ENCODE measurements at regions not wholly inside any gene's neighbourhood (a gene's known extent, or its start where the extent isn't known, plus 50 kb on each side); places are given as distances from the start of the nearest gene placed in this dataset.
"Not testable (repeated sequence)": the region's sequence is repeated elsewhere in the genome, so short reads cannot be mapped to it uniquely, and the experiment has no call there.

DNA sequence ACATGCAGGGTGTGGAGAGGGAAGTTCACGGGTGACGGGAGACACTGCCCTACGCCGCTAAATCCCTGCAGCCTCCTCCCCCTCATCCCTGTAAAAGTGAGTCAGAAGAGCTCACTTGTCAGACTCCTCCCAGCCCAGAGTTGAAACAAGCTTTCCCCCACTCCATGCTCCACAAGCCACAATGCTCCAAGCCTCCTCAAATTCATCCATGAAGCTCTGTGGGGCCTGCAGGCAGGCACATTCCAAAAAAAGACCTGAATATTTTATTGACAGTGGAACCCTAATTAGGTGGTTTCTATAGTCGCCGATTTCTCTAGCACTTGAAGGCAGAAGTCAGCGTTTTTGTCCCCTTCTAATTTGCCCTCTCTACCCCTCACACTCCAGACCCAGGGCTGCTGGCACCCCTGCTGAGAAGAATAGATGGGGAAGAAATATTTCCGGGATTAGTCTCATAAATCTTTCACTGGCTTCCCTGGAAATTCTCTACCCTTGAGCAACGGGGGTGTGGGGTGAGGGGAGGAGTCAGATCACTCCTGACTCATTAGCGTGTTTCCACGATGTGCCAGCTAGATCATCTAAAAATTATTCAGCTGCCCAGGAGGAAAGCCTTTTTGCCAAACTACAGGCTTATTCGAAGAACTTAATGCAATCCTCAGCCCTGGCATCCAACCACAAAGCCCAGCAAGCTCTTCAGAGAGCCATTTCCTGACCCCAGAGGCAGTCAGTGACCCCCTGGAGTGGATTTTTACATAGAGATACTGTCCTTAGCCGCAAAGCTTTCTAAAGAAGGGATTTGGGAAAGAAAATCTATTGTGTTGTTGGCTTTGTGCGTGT lies 97.1 kb downstream of the ENC1 start:
- peak; percentile 57 to 74 for DNase-seq (ENCODE audit: low spot score in 2 of 2)
- Histone ChIP-seq H3K9me3 (no peaks in the 10 kb centered on the region), H3K4me3 (no peak overlapping the region), H3K4me1 (peaks cover 14% of the 10 kb centered on the region), H3K36me3 (replicated peaks) (no peaks in the 10 kb centered on the region), H3K27me3 (ENCODE audit: low read depth) (peaks cover 35% of the 10 kb centered on the region)
- in situ Hi-C loops (cut with MboI; ENCODE audit: low sequenced_read_pairs) = no loop called here

DNA sequence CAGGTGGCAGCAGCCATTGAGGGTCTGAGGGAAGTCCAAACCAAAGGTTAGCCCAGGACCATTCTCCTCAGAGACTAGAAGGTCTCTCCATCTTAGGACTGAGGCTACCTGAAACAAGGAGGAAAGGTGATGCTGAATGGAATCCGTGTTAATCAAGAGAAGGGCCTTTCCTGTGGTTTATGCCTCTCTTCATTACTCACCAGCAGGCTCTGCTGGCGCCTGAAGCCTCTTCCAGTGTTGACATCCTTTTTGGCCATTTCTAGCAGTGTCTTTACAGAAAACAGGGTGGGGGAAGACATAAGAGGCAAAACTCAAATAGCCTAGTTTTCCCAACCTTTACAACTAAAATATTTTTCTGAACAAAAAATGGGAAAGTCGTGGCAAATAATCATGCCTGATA lies 98.0 kb downstream of the ENC1 start:
- DNase-seq (ENCODE audit: low spot score in 2 of 2) = no peak
- in situ Hi-C loops (cut with MboI; ENCODE audit: low sequenced_read_pairs) = no loop called here
- H3K36me3 ChIP-seq (replicated peaks) = no peaks in the 10 kb centered on the region
- peaks cover 14% of the 10 kb centered on the region for H3K4me1 ChIP-seq
- peaks cover 30% of the 10 kb centered on the region for H3K27me3 ChIP-seq (ENCODE audit: low read depth)
- no peaks in the 10 kb centered on the region for H3K9me3 ChIP-seq
- H3K4me3 ChIP-seq = no peak overlapping the region

DNA sequence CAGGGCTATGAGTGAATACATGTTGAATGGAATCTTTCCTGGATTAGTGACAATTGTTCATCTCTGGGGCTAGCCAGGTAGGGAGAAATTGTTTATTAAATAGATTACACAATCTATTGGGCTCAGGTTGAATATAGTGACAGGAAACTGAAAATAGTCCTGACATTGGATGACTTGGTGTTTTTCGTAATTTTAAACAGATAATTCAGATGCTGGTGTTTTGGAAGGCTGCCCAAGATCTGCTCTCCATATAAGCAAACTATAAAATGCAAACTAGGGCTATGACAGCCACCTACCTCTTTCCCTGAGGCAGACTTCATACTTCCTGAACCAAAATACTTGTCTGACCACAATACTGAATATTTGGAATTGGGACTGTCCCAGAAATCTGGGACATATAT lies 99.1 kb downstream of the ENC1 start:
- DNase-seq (ENCODE audit: low spot score in 2 of 2) = no peak
- H3K4me1 ChIP-seq = peaks cover 14% of the 10 kb centered on the region
- H3K27me3 ChIP-seq (ENCODE audit: low read depth) = peaks cover 22% of the 10 kb centered on the region
- H3K4me3 ChIP-seq = no peak overlapping the region
- no peaks in the 10 kb centered on the region for H3K9me3 ChIP-seq
- H3K36me3 ChIP-seq (replicated peaks) = no peaks in the 10 kb centered on the region
- in situ Hi-C loops (cut with MboI; ENCODE audit: low sequenced_read_pairs) = no loop called here

DNA sequence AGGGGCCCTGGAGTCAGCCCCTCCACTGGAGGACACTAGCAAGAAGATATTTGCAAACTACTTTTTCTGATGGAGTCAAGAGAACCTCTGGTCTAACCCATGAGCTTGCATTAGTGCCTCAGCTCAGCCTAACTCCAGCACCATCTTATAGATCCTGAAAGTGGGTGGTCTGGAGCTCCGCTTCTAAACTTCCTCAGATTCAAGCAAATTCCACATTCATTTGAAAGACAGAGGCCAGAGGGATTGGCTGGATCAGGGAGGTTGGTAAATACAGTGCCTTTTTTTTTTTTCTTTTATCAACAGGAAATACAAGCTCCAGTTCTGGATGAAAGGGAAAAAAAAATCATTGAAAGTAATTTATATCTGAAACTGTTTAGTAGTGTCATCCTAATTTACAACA lies 99.9 kb downstream of the ENC1 start:
- Histone ChIP-seq H3K4me3 (no peak overlapping the region), H3K9me3 (no peaks in the 10 kb centered on the region), H3K36me3 (replicated peaks) (no peaks in the 10 kb centered on the region), H3K27me3 (ENCODE audit: low read depth) (peaks cover 22% of the 10 kb centered on the region), H3K4me1 (peaks cover 14% of the 10 kb centered on the region)
- DNase-seq (ENCODE audit: low spot score in 2 of 2) = no peak
- in situ Hi-C loops (cut with MboI; ENCODE audit: low sequenced_read_pairs) = no loop called here

DNA sequence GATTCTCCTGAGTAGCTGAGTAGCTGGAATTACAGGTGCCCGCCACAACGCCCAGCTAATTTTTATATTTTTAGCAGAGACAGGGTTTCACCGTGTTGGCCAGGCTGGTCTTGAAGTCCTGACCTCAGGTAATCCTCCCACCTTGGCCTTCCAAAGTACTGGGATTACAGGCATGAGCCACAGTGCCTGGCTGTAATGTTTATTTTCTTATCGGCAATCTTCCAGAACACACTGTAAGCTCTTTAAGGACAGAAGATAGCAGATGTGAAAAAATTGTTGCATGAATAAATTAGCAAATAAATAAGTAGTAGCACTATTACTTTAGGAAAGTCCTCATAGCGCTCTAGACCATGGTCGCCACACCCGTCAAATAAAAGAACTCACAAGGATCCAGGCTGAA lies 100.5 kb downstream of the ENC1 start:
- no peaks in the 10 kb centered on the region for H3K9me3 ChIP-seq
- peaks cover 14% of the 10 kb centered on the region for H3K4me1 ChIP-seq
- H3K27me3 ChIP-seq (ENCODE audit: low read depth) = peaks cover 20% of the 10 kb centered on the region
- H3K4me3 ChIP-seq = no peak overlapping the region
- DNase-seq (ENCODE audit: low spot score in 2 of 2) = no peak
- no peaks in the 10 kb centered on the region for H3K36me3 ChIP-seq (replicated peaks)
- in situ Hi-C loops (cut with MboI; ENCODE audit: low sequenced_read_pairs) = no loop called here

DNA sequence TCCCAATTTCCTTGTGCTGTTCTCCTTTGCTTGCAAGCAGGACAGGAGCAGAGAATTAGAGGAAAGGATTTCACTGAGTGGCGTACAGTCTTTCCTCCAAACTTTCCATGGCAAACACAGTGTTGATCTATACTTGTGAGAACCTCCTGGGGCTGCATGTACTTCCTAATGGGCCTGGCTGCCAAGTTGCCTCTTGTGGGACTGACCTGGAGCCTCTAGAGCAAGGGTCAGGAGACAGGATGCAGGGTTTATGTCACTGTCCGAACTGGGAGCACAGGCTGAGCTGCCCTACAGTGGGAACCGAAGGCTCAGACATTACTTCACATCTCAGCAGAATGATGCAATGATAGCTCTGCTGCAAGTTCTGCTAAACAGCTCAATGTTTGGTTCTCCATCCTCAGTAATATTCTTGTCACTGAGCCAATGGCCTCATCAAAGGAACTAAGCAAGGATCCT lies 102.3 kb downstream of the ENC1 start:
- H3K4me3 ChIP-seq = no peak overlapping the region
- H3K4me1 ChIP-seq = peaks cover 3% of the 10 kb centered on the region
- DNase-seq (ENCODE audit: low spot score in 2 of 2) = no peak
- peaks cover 20% of the 10 kb centered on the region for H3K27me3 ChIP-seq (ENCODE audit: low read depth)
- in situ Hi-C loops (cut with MboI; ENCODE audit: low sequenced_read_pairs) = no loop called here
- H3K9me3 ChIP-seq = no peaks in the 10 kb centered on the region
- H3K36me3 ChIP-seq (replicated peaks) = no peaks in the 10 kb centered on the region

DNA sequence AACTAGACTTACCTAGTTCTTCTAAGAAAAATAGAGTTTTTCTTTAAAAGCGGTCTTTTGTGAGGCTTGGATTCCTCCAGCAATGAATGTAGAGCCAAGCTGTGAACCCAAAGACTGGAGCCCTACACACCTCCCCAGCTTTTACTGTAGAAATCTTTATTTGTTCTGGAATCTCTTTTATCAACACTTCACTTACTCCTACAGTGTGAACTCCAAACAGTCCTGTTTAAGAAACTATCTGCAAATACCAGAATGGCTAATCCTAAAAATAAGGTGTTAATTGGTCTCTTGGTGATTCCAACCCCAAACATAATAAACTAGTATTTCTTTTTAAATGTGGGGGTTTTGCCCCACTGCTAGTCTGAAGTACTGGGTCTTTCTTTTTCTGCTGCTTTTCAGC lies 103.9 kb downstream of the ENC1 start:
- H3K4me3 ChIP-seq = no peak overlapping the region
- H3K36me3 ChIP-seq (replicated peaks) = no peaks in the 10 kb centered on the region
- DNase-seq (ENCODE audit: low spot score in 2 of 2) = no peak
- peaks cover 3% of the 10 kb centered on the region; the same call in 1 of the 2 replicates for H3K9me3 ChIP-seq
- in situ Hi-C loops (cut with MboI; ENCODE audit: low sequenced_read_pairs) = no loop called here
- H3K4me1 ChIP-seq = no peaks in the 10 kb centered on the region
- H3K27me3 ChIP-seq (ENCODE audit: low read depth) = peaks cover 18% of the 10 kb centered on the region

DNA sequence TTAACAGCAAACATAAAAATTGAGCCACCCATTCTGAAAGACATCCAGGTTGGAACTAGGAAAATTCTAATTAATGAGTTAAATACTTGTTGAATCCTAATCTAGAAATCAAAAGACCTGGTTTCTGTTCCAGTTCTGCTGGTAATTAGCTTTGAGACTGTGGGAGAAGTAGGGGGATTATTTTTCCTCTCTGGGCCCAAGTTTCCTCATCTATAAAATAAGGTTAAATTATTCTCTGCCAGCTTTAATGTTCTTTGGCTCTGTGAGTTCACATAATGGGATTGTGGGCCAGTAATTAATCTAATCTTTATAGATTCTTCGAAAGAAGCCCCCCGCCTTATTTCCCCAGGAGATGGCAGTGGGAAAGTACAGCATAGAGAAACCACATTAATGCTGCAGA lies 104.6 kb downstream of the ENC1 start:
- in situ Hi-C loops (cut with MboI; ENCODE audit: low sequenced_read_pairs) = no loop called here
- Histone ChIP-seq H3K27me3 (ENCODE audit: low read depth) (peaks cover 11% of the 10 kb centered on the region), H3K9me3 (peaks cover 3% of the 10 kb centered on the region; the same call in 1 of the 2 replicates), H3K4me1 (no peaks in the 10 kb centered on the region), H3K4me3 (no peak overlapping the region), H3K36me3 (replicated peaks) (no peaks in the 10 kb centered on the region)
- DNase-seq (ENCODE audit: low spot score in 2 of 2) = no peak

DNA sequence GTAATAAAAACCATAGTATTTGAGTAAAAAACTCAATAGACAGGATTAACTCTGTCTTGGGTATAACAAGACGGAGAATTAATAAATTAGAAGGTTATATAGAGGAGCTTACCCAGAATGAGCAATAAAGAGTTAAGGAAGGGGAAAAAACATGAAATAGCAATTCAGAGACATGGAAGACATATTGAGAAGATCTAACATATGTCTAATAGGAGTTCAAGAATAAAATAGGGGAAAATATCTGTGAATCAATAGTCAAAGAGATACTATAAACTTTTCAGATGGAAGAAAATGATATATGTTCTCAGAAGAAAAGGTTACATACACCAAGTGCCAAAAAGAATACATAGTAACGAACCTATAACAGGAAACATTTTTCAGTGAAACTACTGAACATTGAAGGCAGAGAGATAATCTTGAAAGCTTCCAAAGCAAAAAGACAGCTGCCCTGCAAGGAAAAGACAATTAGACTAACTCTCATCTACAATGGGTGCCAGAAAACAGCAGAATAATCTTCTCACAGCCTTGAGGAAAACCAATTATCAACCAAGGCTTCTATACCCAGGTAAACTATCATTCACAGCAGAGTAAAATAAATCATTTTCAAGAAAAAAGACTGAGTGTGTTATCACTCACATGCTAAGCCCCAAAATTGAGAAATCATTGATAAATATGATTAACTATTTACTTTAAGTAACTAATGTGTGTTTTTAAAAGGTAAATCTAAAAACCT lies 106.0 kb downstream of the ENC1 start:
- in situ Hi-C loops (cut with MboI; ENCODE audit: low sequenced_read_pairs) = no loop called here
- H3K9me3 ChIP-seq = peaks cover 3% of the 10 kb centered on the region; the same call in 1 of the 2 replicates
- no peaks in the 10 kb centered on the region for H3K4me1 ChIP-seq
- peaks cover 4% of the 10 kb centered on the region; the same call in 1 of the 2 replicates for H3K27me3 ChIP-seq (ENCODE audit: low read depth)
- no peaks in the 10 kb centered on the region for H3K36me3 ChIP-seq (replicated peaks)
- no peak overlapping the region for H3K4me3 ChIP-seq
- no peak for DNase-seq (ENCODE audit: low spot score in 2 of 2)

DNA sequence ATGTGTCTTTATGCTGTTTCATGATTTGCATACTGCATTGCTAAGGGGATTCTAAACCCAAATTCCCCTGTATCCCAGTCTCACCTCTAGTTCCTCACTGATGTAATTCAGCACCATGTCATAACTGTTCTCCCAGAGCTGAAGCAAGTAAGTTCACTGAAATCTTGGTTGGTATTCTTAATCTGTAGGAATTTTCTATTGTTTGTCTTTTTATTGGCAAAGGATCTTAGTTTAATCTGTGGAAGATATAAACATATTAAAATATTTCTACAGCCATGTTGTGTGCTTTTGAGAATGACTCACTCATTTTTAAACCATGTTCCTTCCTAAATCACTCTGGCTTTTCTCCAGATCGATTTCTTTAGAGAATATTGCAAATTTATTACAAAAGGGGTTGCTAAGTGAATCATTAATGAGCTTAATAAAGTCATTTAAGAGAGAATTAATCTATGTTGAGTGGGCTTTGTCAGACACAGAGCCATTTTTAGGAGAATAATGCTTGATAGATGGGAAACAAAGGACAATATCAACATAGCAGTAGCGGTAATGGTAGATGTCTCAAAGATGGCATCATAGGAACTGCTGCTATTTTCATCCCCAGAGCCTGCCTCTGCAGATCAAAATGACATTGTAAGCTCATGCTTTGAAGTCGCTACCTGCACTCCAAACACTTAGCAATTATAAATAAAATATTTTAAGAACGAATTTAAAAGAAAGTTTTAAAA lies 110.0 kb downstream of the ENC1 start:
- DNase-seq (ENCODE audit: low spot score in 2 of 2) = no peak
- H3K27me3 ChIP-seq (ENCODE audit: low read depth) = 0 out of 2 replicates have a peak, but pooled peaks cover 3% of the 10 kb centered on the region

DNA sequence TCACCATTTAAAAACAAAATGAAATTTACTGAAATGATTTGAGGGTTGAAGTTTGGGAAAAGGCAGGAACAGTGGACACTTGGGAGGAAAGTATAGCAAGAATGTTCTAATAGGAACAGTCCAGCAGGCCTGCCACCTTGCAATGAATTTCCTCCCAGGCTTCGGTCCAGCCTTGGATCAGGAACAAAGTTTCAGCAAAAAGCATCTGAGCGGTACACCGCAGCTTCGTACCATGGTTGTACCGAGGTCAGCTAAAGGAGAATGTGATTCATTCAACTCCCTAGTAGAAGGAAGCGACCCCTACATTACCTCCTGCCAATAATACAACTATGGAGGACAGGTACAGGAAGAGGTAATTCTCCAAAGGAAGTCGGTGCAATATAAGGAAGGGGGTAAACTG lies 111.4 kb downstream of the ENC1 start:
- peaks cover 3% of the 10 kb centered on the region; the same call in 1 of the 2 replicates for H3K9me3 ChIP-seq
- DNase-seq (ENCODE audit: low spot score in 2 of 2) = no peak
- in situ Hi-C loops (cut with MboI; ENCODE audit: low sequenced_read_pairs) = no loop called here
- H3K36me3 ChIP-seq (replicated peaks) = no peaks in the 10 kb centered on the region
- 0 out of 2 replicates have a peak, but pooled peaks cover 3% of the 10 kb centered on the region for H3K27me3 ChIP-seq (ENCODE audit: low read depth)
- H3K4me1 ChIP-seq = no peaks in the 10 kb centered on the region
- H3K4me3 ChIP-seq = no peak overlapping the region

More for the DNA sequence above, 110.0 kb downstream of the ENC1 start:
- H3K9me3 ChIP-seq = peaks cover 3% of the 10 kb centered on the region; the same call in 1 of the 2 replicates
- H3K4me1 ChIP-seq = no peaks in the 10 kb centered on the region
- in situ Hi-C loops (cut with MboI; ENCODE audit: low sequenced_read_pairs) = no loop called here
- no peaks in the 10 kb centered on the region for H3K36me3 ChIP-seq (replicated peaks)
- H3K4me3 ChIP-seq = no peak overlapping the region

DNA sequence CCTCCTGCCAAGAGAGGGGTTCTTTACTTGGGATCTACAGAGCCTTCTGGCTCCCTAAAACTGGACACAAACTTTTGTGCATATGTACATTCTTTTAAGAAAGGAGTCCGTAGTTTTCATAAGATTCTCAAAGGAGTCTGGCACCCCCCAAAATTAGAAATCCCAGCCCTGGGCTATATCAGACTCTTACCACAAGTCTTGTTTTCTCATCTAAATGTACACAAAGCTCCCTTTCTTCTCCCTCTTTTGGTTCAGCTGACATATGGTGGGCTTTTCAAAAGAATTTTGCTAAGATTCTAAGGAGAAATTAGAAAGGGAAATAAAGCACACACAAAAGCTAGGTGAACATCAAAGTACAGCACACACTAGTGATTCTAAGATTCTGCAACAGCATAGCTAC lies 114.4 kb downstream of the ENC1 start:
- in situ Hi-C loops (cut with MboI; ENCODE audit: low sequenced_read_pairs) = no loop called here
- Histone ChIP-seq H3K27me3 (ENCODE audit: low read depth) (0 out of 2 replicates have a peak, but pooled peaks cover 3% of the 10 kb centered on the region), H3K9me3 (peaks cover 3% of the 10 kb centered on the region; the same call in 1 of the 2 replicates), H3K4me1 (no peaks in the 10 kb centered on the region), H3K4me3 (no peak overlapping the region), H3K36me3 (replicated peaks) (no peaks in the 10 kb centered on the region)
- DNase-seq (ENCODE audit: low spot score in 2 of 2) = no peak

DNA sequence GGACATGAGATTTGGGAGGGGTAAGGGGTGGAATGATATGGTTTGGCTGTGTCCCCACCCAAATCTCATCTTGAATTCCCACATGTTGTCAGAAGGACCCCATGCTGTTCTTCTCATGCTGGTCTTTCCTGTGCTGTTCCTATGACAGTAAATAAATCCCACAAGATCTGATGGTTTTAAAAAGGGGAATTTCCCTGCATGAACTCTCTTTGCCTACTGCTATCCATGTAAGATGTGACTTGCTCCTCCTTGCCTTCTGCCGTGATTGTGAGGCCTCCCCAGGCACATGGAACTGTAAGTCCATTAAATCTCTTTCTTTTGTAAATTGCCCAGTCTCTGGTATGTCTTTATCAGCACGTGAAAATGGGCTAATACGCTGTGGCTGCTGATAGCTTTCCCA lies 115.8 kb downstream of the ENC1 start:
- H3K9me3 ChIP-seq; H3K4me1 ChIP-seq; H3K4me3 ChIP-seq; H3K36me3 ChIP-seq (replicated peaks); DNase-seq (ENCODE audit: low spot score in 2 of 2); H3K27me3 ChIP-seq (ENCODE audit: low read depth); in situ Hi-C loops (cut with MboI; ENCODE audit: low sequenced_read_pairs): not testable (repeated sequence)
